ENCODE measurements at regions not wholly inside any gene's neighbourhood (a gene's known extent, or its start where the extent isn't known, plus 50 kb on each side); places are given as distances from the start of the nearest gene placed in this dataset.

- no peak for TF ChIP-seq CTCF (IDR thresholded peaks at IDR 0.05)
- no peaks in the 10 kb centered on the region for H3K9me3 ChIP-seq
- H3K4me1 ChIP-seq: peaks cover 15% of the 10 kb centered on the region
- DNase-seq (no peak), ATAC-seq (no peak)
- no peak overlapping the region for H3K27ac ChIP-seq
- intact Hi-C loops (cut with DNase I): no loop called here
- no peaks in the 10 kb centered on the region for H3K36me3 ChIP-seq
- H3K4me3 ChIP-seq: no peak overlapping the region
- peaks cover 13% of the 10 kb centered on the region for H3K27me3 ChIP-seq (ENCODE audit: low read depth)
Measured at GRCh38 chr10:42954766-42955492, 121.9 kb upstream of the RET start.

GRCh38 chr10:42955493-42955889 lies 121.4 kb upstream of the RET start:
- H3K36me3 ChIP-seq: no peaks in the 10 kb centered on the region
- H3K27me3 ChIP-seq (ENCODE audit: low read depth): peaks cover 13% of the 10 kb centered on the region
- H3K4me1 ChIP-seq: peaks cover 15% of the 10 kb centered on the region
- intact Hi-C loops (cut with DNase I): no loop called here
- no peak for ATAC-seq
- no peak for DNase-seq
- no peak overlapping the region for H3K27ac ChIP-seq
- no peak overlapping the region for H3K4me3 ChIP-seq
- H3K9me3 ChIP-seq: no peaks in the 10 kb centered on the region
- no peak for TF ChIP-seq CTCF (IDR thresholded peaks at IDR 0.05)

GRCh38 chr10:42956045-42956444 lies 120.8 kb upstream of the RET start:
- no peak for TF ChIP-seq CTCF (IDR thresholded peaks at IDR 0.05)
- H3K27me3 ChIP-seq (ENCODE audit: low read depth): peaks cover 9% of the 10 kb centered on the region
- H3K27ac ChIP-seq: no peak overlapping the region
- ATAC-seq: no peak
- intact Hi-C loops (cut with DNase I): no loop called here
- H3K4me3 ChIP-seq: no peak overlapping the region
- DNase-seq: no peak
- H3K36me3 ChIP-seq: no peaks in the 10 kb centered on the region
- peaks cover 14% of the 10 kb centered on the region for H3K4me1 ChIP-seq
- H3K9me3 ChIP-seq: no peaks in the 10 kb centered on the region

GRCh38 chr10:42958142-42958868 lies 118.6 kb upstream of the RET start:
- H3K4me1 ChIP-seq: no peaks in the 10 kb centered on the region
- no peak for TF ChIP-seq CTCF (IDR thresholded peaks at IDR 0.05)
- H3K27ac ChIP-seq: no peak overlapping the region
- no peaks in the 10 kb centered on the region for H3K9me3 ChIP-seq
- no peaks in the 10 kb centered on the region for H3K36me3 ChIP-seq
- intact Hi-C loops (cut with DNase I): no loop called here
- no peak for DNase-seq
- no peak overlapping the region for H3K4me3 ChIP-seq
- no peak for ATAC-seq
- H3K27me3 ChIP-seq (ENCODE audit: low read depth): no peaks in the 10 kb centered on the region

- H3K9me3 ChIP-seq: no peaks in the 10 kb centered on the region
- H3K4me3 ChIP-seq: no peak overlapping the region
- H3K27me3 ChIP-seq (ENCODE audit: low read depth): no peaks in the 10 kb centered on the region
- no peaks in the 10 kb centered on the region for H3K36me3 ChIP-seq
- no peak for ATAC-seq
- intact Hi-C loops (cut with DNase I): no loop called here
- no peak overlapping the region for H3K27ac ChIP-seq
- DNase-seq: peak; percentile 10
- no peaks in the 10 kb centered on the region for H3K4me1 ChIP-seq
- no peak for TF ChIP-seq CTCF (IDR thresholded peaks at IDR 0.05)
Measured at GRCh38 chr10:42959833-42960232, 117.0 kb upstream of the RET start.

Data from lower lobe of right lung (tissue), 2 donors.